Stomach (tissue), 8 donors: ENCODE measurements at regions not wholly inside any gene's neighbourhood (a gene's known extent, or its start where the extent isn't known, plus 50 kb on each side); places are given as distances from the start of the nearest gene placed in this dataset.
A peak's percentile ranks its signal among the peaks of the same experiment; 100 is the strongest.

Experiments
- DNase-seq, 2 donors: peaks; one replicate each; pipeline versions ENCODE4 v3.0.0 to v3.0.0-alpha.2; 2013 to 2019
- H3K27ac ChIP-seq, 5 donors: fragments of 200-600 bp in 4 of 5; sonication (generic) in 4 of 5; one replicate each; pipeline ENCODE4 v1.5.1; 2013 to 2019; ENCODE audit warnings: mild to moderate bottlenecking in 1 of 5, moderate library complexity in 1 of 5
- H3K27me3 ChIP-seq, 3 donors: fragments of 200-600 bp; sonication (generic); one replicate each; pipeline ENCODE4 v1.5.1; 2017 to 2019; ENCODE audit warnings: mixed run types in 1 of 3
- H3K36me3 ChIP-seq, 4 donors: fragments of 200-600 bp; sonication (generic); 1 replicate in 3 of 4; 2 replicates in 1 of 4; pipeline ENCODE4 v1.5.1; 2016 to 2019
- H3K4me1 ChIP-seq, 4 donors: fragments of 200-600 bp; sonication (generic); one replicate each; pipeline ENCODE4 v1.5.1; 2016 to 2019
- H3K4me3 ChIP-seq, 4 donors: fragments of 200-600 bp; sonication (generic) in 3 of 4; one replicate each; pipeline ENCODE4 v1.5.1; 2016 to 2019; ENCODE audit warnings: mild to moderate bottlenecking in 1 of 4
- H3K9me3 ChIP-seq, 4 donors: fragments of 200-600 bp; sonication (generic); one replicate each; pipeline ENCODE4 v1.5.1; 2016 to 2019
- EP300 ChIP-seq: sonication (generic); formaldehyde crosslinking; IDR thresholded peaks from one replicate; pipeline ENCODE4 v1.6.1; 2017; ENCODE audit warnings: antibody characterized with exemption
- POLR2A ChIP-seq, 4 donors: fragments of 450-650 bp; IDR thresholded peaks; one replicate each; pipeline ENCODE4 v1.6.1; 2016; ENCODE audit warnings: antibody characterized with exemption in 4 of 4, control low read depth in 2 of 4, mild to moderate bottlenecking in 1 of 4, moderate library complexity in 1 of 4
- POLR2AphosphoS5 ChIP-seq, 3 donors: sonication (generic); formaldehyde crosslinking; IDR thresholded peaks; one replicate each; pipeline ENCODE4 v1.6.1; 2016; ENCODE audit warnings: antibody characterized with exemption in 3 of 3
- WGBS, 5 donors: extraction: QIAGEN DNeasy Blood & Tissue Kit in 3 of 5; methylation state at CpG; one replicate each; pipeline versions ENCODE4 v1.1.5 to v1.1.7; 2013 to 2018; 5-methylcytosine and 5-hydroxymethylcytosine counted together
- intact Hi-C: fragments of 100-400 bp; cut with DNase I; formaldehyde crosslinking; loops from one replicate; pipeline ENCODE4 v1.15.1; 2023; ENCODE audit warnings: low total_unique reads
- TF ChIP-seq, protein P1 (sequence below), 7 experiments: fragments of 450-650 bp in 4 of 7; fragments of 200-600 bp in 3 of 7; sonication (generic) in 3 of 7; IDR thresholded peaks; one replicate each; pipeline ENCODE4 v1.5.1; 2016 to 2019; ENCODE audit warnings: antibody characterized with exemption in 7 of 7, control low read depth in 2 of 7, mild to moderate bottlenecking in 1 of 7
- donor health status: healthy with polysubstance abuse.
- donor health status: Bipolar disorder and iron deficiency.
- donor health status: healthy.

DNA sequence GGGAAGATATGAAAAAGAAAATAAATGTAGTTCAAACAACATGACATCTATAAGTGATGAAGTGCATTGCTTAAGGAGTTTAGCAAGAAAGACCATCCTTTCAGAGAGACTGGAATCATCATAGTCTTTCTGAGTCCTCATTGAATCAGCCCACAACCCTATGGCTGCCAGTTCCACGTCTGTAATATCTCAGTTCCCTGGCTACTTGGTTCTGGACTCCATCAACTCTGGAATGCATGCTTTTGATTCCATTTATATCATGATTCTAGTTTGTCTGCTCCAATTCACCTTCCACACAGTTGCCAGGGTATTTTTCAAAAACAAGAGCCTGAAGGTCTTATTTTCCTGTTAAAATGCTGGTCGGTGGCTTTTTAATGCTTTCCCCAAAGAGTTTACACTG lies 126.4 kb upstream of the MDFIC start:
- TF ChIP-seq, protein P1, sequence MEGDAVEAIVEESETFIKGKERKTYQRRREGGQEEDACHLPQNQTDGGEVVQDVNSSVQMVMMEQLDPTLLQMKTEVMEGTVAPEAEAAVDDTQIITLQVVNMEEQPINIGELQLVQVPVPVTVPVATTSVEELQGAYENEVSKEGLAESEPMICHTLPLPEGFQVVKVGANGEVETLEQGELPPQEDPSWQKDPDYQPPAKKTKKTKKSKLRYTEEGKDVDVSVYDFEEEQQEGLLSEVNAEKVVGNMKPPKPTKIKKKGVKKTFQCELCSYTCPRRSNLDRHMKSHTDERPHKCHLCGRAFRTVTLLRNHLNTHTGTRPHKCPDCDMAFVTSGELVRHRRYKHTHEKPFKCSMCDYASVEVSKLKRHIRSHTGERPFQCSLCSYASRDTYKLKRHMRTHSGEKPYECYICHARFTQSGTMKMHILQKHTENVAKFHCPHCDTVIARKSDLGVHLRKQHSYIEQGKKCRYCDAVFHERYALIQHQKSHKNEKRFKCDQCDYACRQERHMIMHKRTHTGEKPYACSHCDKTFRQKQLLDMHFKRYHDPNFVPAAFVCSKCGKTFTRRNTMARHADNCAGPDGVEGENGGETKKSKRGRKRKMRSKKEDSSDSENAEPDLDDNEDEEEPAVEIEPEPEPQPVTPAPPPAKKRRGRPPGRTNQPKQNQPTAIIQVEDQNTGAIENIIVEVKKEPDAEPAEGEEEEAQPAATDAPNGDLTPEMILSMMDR (IDR thresholded peaks at IDR 0.05), result no peak
- no peak for TF ChIP-seq EP300
- no peak for TF ChIP-seq POLR2A (IDR thresholded peaks at IDR 0.05)
- TF ChIP-seq POLR2AphosphoS5 (IDR thresholded peaks at IDR 0.05), result no peak
- no peaks in the 10 kb centered on the region for H3K4me1 ChIP-seq
- H3K36me3 ChIP-seq, result no peaks in the 10 kb centered on the region
- DNase-seq, result peak in 1 of 2 donors; percentile 9
- intact Hi-C loops, result no loop called here
- no peak overlapping the region for H3K4me3 ChIP-seq
- no peaks in the 10 kb centered on the region for H3K9me3 ChIP-seq
- H3K27ac ChIP-seq, result no peak overlapping the region
- WGBS, 5 donors, result 61 to 77% (median 73%) methylated on average over 2 of the region's 2 CpGs
- H3K27me3 ChIP-seq, result no peaks in the 10 kb centered on the region

GRCh38 chr7:114799628-114800028 lies 122.3 kb upstream of the MDFIC start:
- TF ChIP-seq, protein P1 (IDR thresholded peaks at IDR 0.05), result no peak
- TF ChIP-seq POLR2A (IDR thresholded peaks at IDR 0.05) (no peak), EP300 (no peak), POLR2AphosphoS5 (IDR thresholded peaks at IDR 0.05) (no peak)
- intact Hi-C loops, result no loop called here
- no peak overlapping the region for H3K4me3 ChIP-seq
- no peak for DNase-seq
- H3K27me3 ChIP-seq, result no peaks in the 10 kb centered on the region
- no peak overlapping the region for H3K27ac ChIP-seq
- 73 to 81% (median 79%) methylated on average over 4 of the region's 4 CpGs for WGBS, 5 donors
- no peaks in the 10 kb centered on the region for H3K4me1 ChIP-seq
- no peaks in the 10 kb centered on the region for H3K36me3 ChIP-seq
- H3K9me3 ChIP-seq, result no peaks in the 10 kb centered on the region

DNA sequence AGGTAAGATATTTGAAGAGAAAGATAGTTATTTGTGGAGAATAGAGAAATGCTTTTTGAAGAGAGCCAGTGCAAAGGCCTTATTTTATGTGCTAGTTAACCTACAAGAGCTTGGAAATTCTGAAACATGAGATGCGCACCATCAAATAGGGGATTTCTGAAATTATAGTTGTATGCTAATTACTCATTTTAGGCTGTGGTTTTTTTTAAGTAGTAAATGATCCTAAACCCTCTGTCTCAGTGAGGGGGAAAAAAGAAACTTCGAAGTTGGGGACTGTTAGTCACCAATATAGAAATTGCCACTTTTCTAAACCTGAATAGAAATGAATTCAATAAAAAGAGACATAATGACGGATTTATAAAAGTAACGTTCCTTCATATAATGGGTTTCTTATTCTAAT lies 119.3 kb upstream of the MDFIC start:
- no peak overlapping the region for H3K27ac ChIP-seq
- TF ChIP-seq, protein P1 (IDR thresholded peaks at IDR 0.05), result no peak
- TF ChIP-seq EP300 (no peak), POLR2A (IDR thresholded peaks at IDR 0.05) (no peak), POLR2AphosphoS5 (IDR thresholded peaks at IDR 0.05) (no peak)
- H3K4me1 ChIP-seq, result peaks cover 0 to 6% (median 0%) of the 10 kb centered on the region in 4 donors
- no peaks in the 10 kb centered on the region for H3K9me3 ChIP-seq
- no peak overlapping the region for H3K4me3 ChIP-seq
- no peaks in the 10 kb centered on the region for H3K27me3 ChIP-seq
- WGBS, 5 donors, result 61 to 90% (median 81%) methylated on average over 4 of the region's 4 CpGs
- no peak for DNase-seq
- no peaks in the 10 kb centered on the region for H3K36me3 ChIP-seq
- intact Hi-C loops, result no loop called here

DNA sequence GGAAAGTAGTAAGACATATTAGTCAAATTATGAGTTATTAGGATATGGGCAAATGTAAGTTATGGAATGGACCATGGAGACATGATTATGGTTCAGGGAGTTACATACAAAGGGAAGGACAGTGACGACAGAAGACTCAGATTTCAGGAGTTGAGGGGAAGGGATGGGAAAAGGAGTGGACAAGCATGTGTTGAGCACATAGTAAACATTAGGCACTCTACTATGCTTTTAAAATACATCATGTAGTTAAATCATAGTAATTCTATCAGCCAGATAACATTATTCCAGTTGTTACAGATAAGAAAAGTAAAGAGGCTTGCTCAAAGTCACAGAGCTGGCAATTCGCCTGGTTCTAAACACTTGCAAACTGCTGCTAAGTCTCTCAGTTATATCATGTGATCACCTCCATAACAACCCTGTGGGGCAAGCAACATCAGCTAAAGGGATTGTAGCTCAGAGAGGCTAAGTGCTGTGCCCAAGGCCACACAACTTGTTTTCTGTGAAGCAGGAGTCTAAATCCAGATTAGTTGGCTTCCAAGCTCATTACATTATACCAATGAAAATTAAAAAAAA lies 115.2 kb upstream of the MDFIC start:
- peak; percentile 76 to 81 for DNase-seq
- no peaks in the 10 kb centered on the region for H3K9me3 ChIP-seq
- intact Hi-C loops, result no loop called here
- 27 to 49% (median 43%) methylated on average over 2 of the region's 2 CpGs for WGBS, 5 donors
- no peaks in the 10 kb centered on the region for H3K36me3 ChIP-seq
- H3K27ac ChIP-seq, result no peak overlapping the region
- TF ChIP-seq EP300 (no peak), POLR2AphosphoS5 (IDR thresholded peaks at IDR 0.05) (peak in 1 of 3 donors; percentile 48)
- no peaks in the 10 kb centered on the region for H3K27me3 ChIP-seq
- H3K4me1 ChIP-seq, result peaks cover 0 to 6% (median 0%) of the 10 kb centered on the region in 4 donors
- no peak overlapping the region for H3K4me3 ChIP-seq

GRCh38 chr7:114812570-114812969 lies 109.3 kb upstream of the MDFIC start:
- Histone ChIP-seq H3K4me1 (no peaks in the 10 kb centered on the region), H3K9me3 (no peaks in the 10 kb centered on the region), H3K36me3 (no peaks in the 10 kb centered on the region), H3K27me3 (no peaks in the 10 kb centered on the region), H3K4me3 (no peak overlapping the region), H3K27ac (no peak overlapping the region)
- TF ChIP-seq, protein P1 (IDR thresholded peaks at IDR 0.05), result no peak
- TF ChIP-seq EP300, result no peak
- TF ChIP-seq POLR2A (IDR thresholded peaks at IDR 0.05), result no peak
- TF ChIP-seq POLR2AphosphoS5 (IDR thresholded peaks at IDR 0.05), result no peak
- WGBS, 5 donors, result 73 to 92% (median 85%) methylated on average over 1 of the region's 1 CpG
- no peak for DNase-seq
- intact Hi-C loops, result no loop called here
